ENCODE measurements at regions not wholly inside any gene's neighbourhood (a gene's known extent, or its start where the extent isn't known, plus 50 kb on each side); places are given as distances from the start of the nearest gene placed in this dataset.

DNA sequence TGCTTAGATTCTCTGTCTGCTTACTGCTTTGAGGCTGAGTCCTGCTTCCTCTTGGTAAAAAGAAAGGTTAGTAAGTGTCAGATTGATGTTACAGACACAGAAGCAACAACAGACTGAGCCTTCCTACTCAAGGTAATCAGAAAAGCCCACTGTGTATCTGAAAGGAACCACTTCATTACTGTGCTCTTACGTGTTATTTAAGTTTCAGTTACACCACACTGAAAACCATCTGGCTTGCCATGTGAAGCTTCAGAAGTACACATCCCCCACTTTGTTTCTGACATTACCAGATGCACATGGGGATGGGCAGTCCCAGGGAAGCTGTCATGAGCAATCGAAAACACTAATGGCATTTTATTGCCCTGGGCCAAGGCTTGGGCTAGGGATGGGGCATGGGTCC is 1290.1 kb downstream of the AACS start:
- TF ChIP-seq NANOG (IDR thresholded peaks at IDR 0.05; ENCODE audit: insufficient read depth, low read depth, low read length, poor library complexity, severe bottlenecking) = no peak
- no peak for TF ChIP-seq TAF1 (IDR thresholded peaks at IDR 0.05; ENCODE audit: low read depth, low read length)
- no peak for TF ChIP-seq POU5F1 (IDR thresholded peaks at IDR 0.05; ENCODE audit: low read depth, low read length)
- Histone ChIP-seq H2BK20ac (ENCODE audit: low read length) (no peak overlapping the region), H3K23ac (ENCODE audit: insufficient read length) (no peak overlapping the region), H4K20me1 (replicated peaks in 1 of 2; ENCODE audit: control insufficient read depth in 1 of 2, insufficient read depth in 2 of 2, low read length in 2 of 2) (no peaks in the 10 kb centered on the region), H3K23me2 (ENCODE audit: low read depth, low read length) (no peaks in the 10 kb centered on the region), H3K14ac (ENCODE audit: insufficient read length) (no peak overlapping the region), H3K4me3 (ENCODE audit: extremely low read depth in 1 of 4, insufficient read depth in 2 of 4, low read depth in 3 of 4, low read length in 4 of 4) (no peak overlapping the region), H3K4me1 (replicated peaks in 1 of 4; ENCODE audit: control insufficient read depth in 3 of 4, insufficient read depth in 4 of 4, low read length in 3 of 4) (no peaks in the 10 kb centered on the region), H4K5ac (ENCODE audit: insufficient read length, low read depth, low read length) (no peak overlapping the region), H3K79me2 (ENCODE audit: control insufficient read depth in 1 of 2, insufficient read depth in 2 of 2, low read length in 2 of 2) (no peaks in the 10 kb centered on the region), H3K4me2 (ENCODE audit: insufficient read depth in 1 of 2, low read depth in 2 of 2, low read length in 2 of 2) (no peak overlapping the region), H4K8ac (ENCODE audit: extremely low read depth, insufficient read depth, low read length) (no peak overlapping the region), H2AK5ac (ENCODE audit: low read depth, low read length) (no peak overlapping the region), H2BK15ac (ENCODE audit: low read length) (no peak overlapping the region), H3K18ac (ENCODE audit: extremely low read depth, low read length) (no peak overlapping the region), H3K9me3 (ENCODE audit: insufficient read depth in 2 of 2, low read depth in 1 of 2, low read length in 1 of 2) (0 out of 4 replicates have a peak, but pooled peaks cover 0 to 5% of the 10 kb centered on the region in 2 experiments), H2BK12ac (ENCODE audit: low read depth, low read length) (no peak overlapping the region), H3K79me1 (ENCODE audit: low read depth, low read length) (no peaks in the 10 kb centered on the region), H3K9ac (replicated peaks in 1 of 4; ENCODE audit: extremely low read depth in 1 of 4, low read depth in 3 of 4, low read length in 3 of 4) (no peak overlapping the region), H3K27me3 (replicated peaks in 1 of 4; ENCODE audit: control insufficient read depth in 3 of 4, extremely low read depth in 1 of 4, insufficient read depth in 3 of 4, low read length in 3 of 4) (no peaks in the 10 kb centered on the region), H3K36me3 (ENCODE audit: control insufficient read depth in 2 of 4, insufficient read depth in 4 of 4, low read length in 3 of 4) (no peaks in the 10 kb centered on the region), H3K4ac (replicated peaks; ENCODE audit: insufficient read length, low read depth, low read length) (no peak overlapping the region), H2AFZ (ENCODE audit: low read length) (no peak overlapping the region), H2BK120ac (replicated peaks; ENCODE audit: low read depth, low read length) (no peak overlapping the region), H2BK5ac (ENCODE audit: low read depth, low read length) (no peak overlapping the region), H3K56ac (replicated peaks; ENCODE audit: insufficient read length, low read depth, low read length) (no peak overlapping the region), H4K91ac (replicated peaks; ENCODE audit: insufficient read length, low read length) (no peak overlapping the region), H3K27ac (ENCODE audit: low read depth, low read length) (no peak overlapping the region)
- FAIRE-seq (no peak), DNase-seq (ENCODE audit: low read depth in 1 of 2, low spot score in 2 of 2) (no peak)
- WGBS, 2 experiments (ENCODE audit: extremely low coverage in 1 of 2, insufficient coverage in 1 of 2, insufficient read length in 1 of 2, insufficient replicate concordance in 2 of 2, low coverage in 1 of 2, low lambda C conversion rate in 2 of 2, missing lambda C conversion rate in 1 of 2) = 93% methylated on average over 2 of the region's 2 CpGs; no CpG with 5 or more reads in 1 of the 2 experiments
- ChIA-PET POLR2A (ENCODE audit: partially characterized antibody) (no interaction called here), CTCF (ENCODE audit: partially characterized antibody) (interaction anchor here (1.0 to 1.2 kb wide), 2 partner anchors 8 to 261 kb away, joined by 3 to 5 read pairs; no protein-coding TSS in a partner anchor)
